ENCODE measurements at regions not wholly inside any gene's neighbourhood (a gene's known extent, or its start where the extent isn't known, plus 50 kb on each side); places are given as distances from the start of the nearest gene placed in this dataset.

GRCh38 chr15:35738370-35738769 lies 192.4 kb upstream of the DPH6 start (continued):
- no peak for TF ChIP-seq ZBTB26 (tag by site-specific recombination; optimal IDR thresholded peaks at IDR 0.05)
- no peak for TF ChIP-seq ZNF701 (tag by site-specific recombination; IDR thresholded peaks at IDR 0.05)
- no peak for TF ChIP-seq ZBTB44 (tag by site-specific recombination; IDR thresholded peaks at IDR 0.05)
- no peak for TF ChIP-seq ZNF658 (tag by site-specific recombination; IDR thresholded peaks at IDR 0.05)
- TF ChIP-seq ZNF37A (tag by site-specific recombination; IDR thresholded peaks at IDR 0.05), result no peak

- no peak overlapping the region for H3K4me3 ChIP-seq (ENCODE audit: low read depth, low read length)
- H3K27ac ChIP-seq (ENCODE audit: extremely low read depth, low read depth, low read length), result no peak overlapping the region
- H3K36me3 ChIP-seq (ENCODE audit: control insufficient read depth in 2 of 2, insufficient read depth in 1 of 2, low read length in 2 of 2), result no peaks in the 10 kb centered on the region
- no peaks in the 10 kb centered on the region for H3K9me3 ChIP-seq (ENCODE audit: control insufficient read depth, insufficient read depth, low read depth, low read length)
- ChIA-PET CTCF (interaction anchor here (2.9 kb wide), 1 partner anchor 11 kb away, joined by 13 read pairs; no protein-coding TSS in a partner anchor), POLR2A (no interaction called here)
- H3K4me1 ChIP-seq (ENCODE audit: control insufficient read depth, insufficient read depth, low read length), result no peaks in the 10 kb centered on the region
- no peak for TF ChIP-seq ZNF121 (tag by site-specific recombination; IDR thresholded peaks at IDR 0.05)
- no peak for TF ChIP-seq ZNF670 (tag by site-specific recombination; IDR thresholded peaks at IDR 0.05; ENCODE audit: low read depth)
- TF ChIP-seq ZFP41 (tag by site-specific recombination; IDR thresholded peaks at IDR 0.05; ENCODE audit: borderline replicate concordance), result no peak
- no peak for TF ChIP-seq ZNF324 (tag by site-specific recombination; IDR thresholded peaks at IDR 0.05)
- TF ChIP-seq ZNF174 (tag by site-specific recombination; IDR thresholded peaks at IDR 0.05), result no peak
- TF ChIP-seq ZFHX2 (tag by site-specific recombination; conservative IDR thresholded peaks at IDR 0.05), result no peak
- no peak for TF ChIP-seq ZSCAN16 (tag by site-specific recombination; IDR thresholded peaks at IDR 0.05)
- no peak for TF ChIP-seq ZNF791 (tag by site-specific recombination; IDR thresholded peaks at IDR 0.05)
- no peak for TF ChIP-seq GLI2 (tag by site-specific recombination; IDR thresholded peaks at IDR 0.05; ENCODE audit: borderline replicate concordance, low read depth)
These were observed 194.8 kb upstream of the DPH6 start for GRCh38 chr15:35740761-35741160.

- ChIA-PET POLR2A (no interaction called here), CTCF (interaction anchor here (2.9 kb wide), 1 partner anchor 10 kb away, joined by 13 read pairs; no protein-coding TSS in a partner anchor)
- H3K4me3 ChIP-seq (ENCODE audit: low read depth, low read length), result no peak overlapping the region
- H3K27ac ChIP-seq (ENCODE audit: extremely low read depth, low read depth, low read length), result no peak overlapping the region
- no peaks in the 10 kb centered on the region for H3K36me3 ChIP-seq (ENCODE audit: control insufficient read depth in 2 of 2, insufficient read depth in 1 of 2, low read length in 2 of 2)
- no peaks in the 10 kb centered on the region for H3K4me1 ChIP-seq (ENCODE audit: control insufficient read depth, insufficient read depth, low read length)
- TF ChIP-seq ZNF404 (tag by site-specific recombination; IDR thresholded peaks at IDR 0.05) (no peak), ZNF426 (tag by site-specific recombination; IDR thresholded peaks at IDR 0.05) (no peak), PRDM1 (tag by site-specific recombination; IDR thresholded peaks at IDR 0.05) (no peak), ZNF692 (tag by site-specific recombination; IDR thresholded peaks at IDR 0.05) (no peak), YY1 (tag by site-specific recombination; IDR thresholded peaks at IDR 0.05) (no peak), ZNF610 (tag by site-specific recombination; IDR thresholded peaks at IDR 0.05; ENCODE audit: borderline replicate concordance) (no peak), ZNF175 (tag by site-specific recombination; IDR thresholded peaks at IDR 0.05) (no peak)
- H3K9me3 ChIP-seq (ENCODE audit: control insufficient read depth, insufficient read depth, low read depth, low read length), result no peaks in the 10 kb centered on the region
These were observed 195.4 kb upstream of the DPH6 start for GRCh38 chr15:35741395-35741794.

Data from HEK293 (cell line).